HepG2 (cell line): ENCODE measurements at regions not wholly inside any gene's neighbourhood (a gene's known extent, or its start where the extent isn't known, plus 50 kb on each side); places are given as distances from the start of the nearest gene placed in this dataset.

Experiments
- ATAC-seq: fragments of 200-7000 bp; cut with Tn5 transposase; 3 replicates; pipeline ENCODE4 v1.9.1; 2020; ENCODE audit warnings: mild to moderate bottlenecking, moderate library complexity
- BruUV-seq: library from RNA; stranded (reverse); fragments of 400-500 nt; replicated peaks from 2 replicates; lab custom pipeline; 2021; lab: Mats Ljungman, UMichigan
- CTCF ChIA-PET: fragments of 300-600 bp; formaldehyde crosslinking; extraction: SDS; loops from one replicate; lab custom pipeline; 2021; ENCODE audit warnings: low total read pairs, inconsistent platforms, low intra/inter-chr PET ratio; lab: Yijun Ruan, JAX
- POLR2A ChIA-PET: fragments of 350-600 bp; sonication (Branson Sonifier 250); formaldehyde crosslinking; loops from one replicate; lab custom pipeline; 2020; ENCODE audit warnings: antibody characterized with exemption, inconsistent platforms; lab: Yijun Ruan, JAX
- DNase-seq: peaks from one replicate; pipeline ENCODE4 v3.0.0-alpha.2; 2015; ENCODE audit warnings: low spot score
- FAIRE-seq: peaks from 3 replicates; lab custom pipeline; 2011; peaks lifted over from hg19 to GRCh38; lab: Jason Lieb, UNC
- H2AFZ ChIP-seq: one replicate; pipeline ENCODE4 v1.6.1; 2011; ENCODE audit warnings: low read length, inconsistent platforms
- H3K27ac ChIP-seq: fragments of 300-600 bp; 3 replicates; pipeline ENCODE4 v1.8.0; 2011; ENCODE audit warnings: mixed run types, mild to moderate bottlenecking, mixed read lengths, low read length, inconsistent platforms; ENCODE audit not compliant: insufficient read depth; ENCODE audit errors: extremely low read length
- H3K27me3 ChIP-seq, 2 experiments: fragments of 200-600 bp in 1 of 2; 2 replicates in 1 of 2; 3 replicates in 1 of 2; pipeline versions ENCODE4 v1.6.0 to v1.8.0; 2011; ENCODE audit warnings: low read length in 2 of 2, mild to moderate bottlenecking in 2 of 2, moderate library complexity in 2 of 2, inconsistent platforms in 1 of 2; ENCODE audit not compliant: insufficient read depth in 2 of 2, control insufficient read depth in 1 of 2
- H3K36me3 ChIP-seq, 2 experiments: fragments of 200-600 bp in 1 of 2; replicated peaks in 1 of 2; 2 replicates in 1 of 2; 3 replicates in 1 of 2; pipeline versions ENCODE4 v1.5.1 to v1.8.0; 2011; ENCODE audit warnings: low read length in 2 of 2, inconsistent platforms in 1 of 2; ENCODE audit not compliant: insufficient read depth in 2 of 2, control insufficient read depth in 1 of 2
- H3K4me1 ChIP-seq: 2 replicates; pipeline ENCODE4 v1.5.1; 2012; ENCODE audit warnings: low read length, inconsistent platforms; ENCODE audit not compliant: insufficient read depth
- H3K4me2 ChIP-seq: 2 replicates; pipeline ENCODE4 v1.6.0; 2011; ENCODE audit warnings: low read depth, low read length, inconsistent platforms
- H3K4me3 ChIP-seq, 3 experiments: fragments of 200-600 bp in 1 of 3; sonication (generic), shearing (Covaris generic) in 1 of 3; replicated peaks in 1 of 3; 2 replicates each; pipeline ENCODE4 v1.5.1; 2011 to 2016; ENCODE audit warnings: low read length in 3 of 3, inconsistent platforms in 2 of 3, low read depth in 2 of 3, mild to moderate bottlenecking in 2 of 3, control low read depth in 1 of 3, mixed read lengths in 1 of 3; ENCODE audit not compliant: insufficient read depth in 1 of 3
- H3K79me2 ChIP-seq: one replicate; pipeline ENCODE4 v1.6.1; 2011; ENCODE audit warnings: low read length, inconsistent platforms; ENCODE audit not compliant: insufficient read depth
- H3K9ac ChIP-seq: 2 replicates; pipeline ENCODE4 v1.6.0; 2011; ENCODE audit warnings: mild to moderate bottlenecking, low read depth, low read length, inconsistent platforms; ENCODE audit not compliant: insufficient read depth
- H3K9me3 ChIP-seq: 2 replicates; pipeline ENCODE4 v1.5.1; 2012; ENCODE audit warnings: mild to moderate bottlenecking, low read length
- H4K20me1 ChIP-seq: 2 replicates; pipeline ENCODE4 v1.6.0; 2011; ENCODE audit warnings: inconsistent platforms, mild to moderate bottlenecking, low read length, moderate library complexity; ENCODE audit not compliant: insufficient read depth
- ADNP ChIP-seq: sonication (generic); formaldehyde crosslinking; IDR thresholded peaks from 2 replicates; pipeline ENCODE4 v1.4.0; 2020; ENCODE audit warnings: missing genetic modification reagents
- HNRNPL ChIP-seq: fragments of 200-400 bp; formaldehyde crosslinking; IDR thresholded peaks from 2 replicates; pipeline ENCODE4 v1.6.1; 2017; ENCODE audit warnings: mild to moderate bottlenecking, low read depth, low read length
- HNRNPUL1 ChIP-seq: fragments of 200-400 bp; formaldehyde crosslinking; IDR thresholded peaks from 2 replicates; pipeline ENCODE4 v1.6.1; 2017; ENCODE audit warnings: low read depth, mild to moderate bottlenecking, low read length, moderate library complexity
- MEIS1 ChIP-seq: sonication (generic); formaldehyde crosslinking; IDR thresholded peaks from 2 replicates; pipeline ENCODE4 v1.9.0; 2021; ENCODE audit warnings: mild to moderate bottlenecking, missing genetic modification reagents, moderate library complexity, borderline replicate concordance
- NFRKB ChIP-seq: fragments of 450-650 bp; IDR thresholded peaks from 2 replicates; pipeline ENCODE4 v1.6.1; 2017
- SIX1 ChIP-seq: sonication (generic); formaldehyde crosslinking; IDR thresholded peaks from 2 replicates; pipeline ENCODE4 v1.4.0; 2020; ENCODE audit warnings: missing genetic modification reagents, borderline replicate concordance
- ZNF75D ChIP-seq: sonication (generic); formaldehyde crosslinking; IDR thresholded peaks from 2 replicates; pipeline ENCODE4 v1.8.1; 2023; ENCODE audit warnings: missing genetic modification reagents, mild to moderate bottlenecking, borderline replicate concordance
- ZNF776 ChIP-seq: sonication (generic); formaldehyde crosslinking; IDR thresholded peaks from 2 replicates; pipeline ENCODE4 v1.4.0; 2020; ENCODE audit warnings: mild to moderate bottlenecking, missing genetic modification reagents
- ZNF790 ChIP-seq: sonication (generic); formaldehyde crosslinking; IDR thresholded peaks from 2 replicates; pipeline ENCODE4 v1.8.0; 2022; ENCODE audit warnings: missing genetic modification reagents, mild to moderate bottlenecking, borderline replicate concordance
- WGBS: methylation state at CpG from one replicate; pipeline ENCODE4 v1.1.6; 2017; ENCODE audit warnings: low lambda C conversion rate; 5-methylcytosine and 5-hydroxymethylcytosine counted together
- in situ Hi-C: cut with HindIII; loops from 2 replicates; pipeline ENCODE4 v1.10.0; 2017; ENCODE audit warnings: low pct_unique_long_range_greater_than_20kb; ENCODE audit not compliant: extremely low pct_ligation_motif_present
- intact Hi-C: fragments of 100-400 bp; cut with micrococcal nuclease; formaldehyde crosslinking; loops from one replicate; pipeline ENCODE4 v1.10.0; 2022; ENCODE audit not compliant: unreplicated experiment
- TF ChIP-seq, protein P1 (sequence below): sonication (generic); formaldehyde crosslinking; IDR thresholded peaks from 2 replicates; pipeline ENCODE4 v1.4.0; 2020; ENCODE audit warnings: missing genetic modification reagents
- TF ChIP-seq, protein P2 (sequence below): sonication (generic); formaldehyde crosslinking; IDR thresholded peaks from 2 replicates; pipeline ENCODE4 v1.8.0; 2022; ENCODE audit warnings: mild to moderate bottlenecking, missing genetic modification reagents; ENCODE audit not compliant: insufficient replicate concordance

GRCh38 chr18:24795129-24795528 lies 334.7 kb downstream of the HRH4 start:
- ATAC-seq (no peak), DNase-seq (no peak), FAIRE-seq (no peak)
- H3K36me3 ChIP-seq: no peaks in the 10 kb centered on the region
- H3K4me3 ChIP-seq: no peak overlapping the region
- H3K27ac ChIP-seq: no peak overlapping the region
- intact Hi-C loops (no loop called here), in situ Hi-C loops (no loop called here)
- H3K9me3 ChIP-seq: no peaks in the 10 kb centered on the region
- POLR2A ChIA-PET: no interaction called here
- WGBS: 0% methylated on average over 2 of the region's 2 CpGs
- H3K27me3 ChIP-seq: no peaks in the 10 kb centered on the region; a peak in 1 of 5 replicates
- no peaks in the 10 kb centered on the region for H4K20me1 ChIP-seq
- TF ChIP-seq SIX1 (CRISPR knock-in tag) (no peak), ZNF790 (CRISPR knock-in tag) (no peak), ZNF75D (CRISPR knock-in tag) (no peak), HNRNPL (no peak), NFRKB (no peak), ZNF776 (no peak), ADNP (CRISPR knock-in tag) (no peak), HNRNPUL1 (no peak), MEIS1 (CRISPR knock-in tag) (no peak)
- TF ChIP-seq, protein P1, sequence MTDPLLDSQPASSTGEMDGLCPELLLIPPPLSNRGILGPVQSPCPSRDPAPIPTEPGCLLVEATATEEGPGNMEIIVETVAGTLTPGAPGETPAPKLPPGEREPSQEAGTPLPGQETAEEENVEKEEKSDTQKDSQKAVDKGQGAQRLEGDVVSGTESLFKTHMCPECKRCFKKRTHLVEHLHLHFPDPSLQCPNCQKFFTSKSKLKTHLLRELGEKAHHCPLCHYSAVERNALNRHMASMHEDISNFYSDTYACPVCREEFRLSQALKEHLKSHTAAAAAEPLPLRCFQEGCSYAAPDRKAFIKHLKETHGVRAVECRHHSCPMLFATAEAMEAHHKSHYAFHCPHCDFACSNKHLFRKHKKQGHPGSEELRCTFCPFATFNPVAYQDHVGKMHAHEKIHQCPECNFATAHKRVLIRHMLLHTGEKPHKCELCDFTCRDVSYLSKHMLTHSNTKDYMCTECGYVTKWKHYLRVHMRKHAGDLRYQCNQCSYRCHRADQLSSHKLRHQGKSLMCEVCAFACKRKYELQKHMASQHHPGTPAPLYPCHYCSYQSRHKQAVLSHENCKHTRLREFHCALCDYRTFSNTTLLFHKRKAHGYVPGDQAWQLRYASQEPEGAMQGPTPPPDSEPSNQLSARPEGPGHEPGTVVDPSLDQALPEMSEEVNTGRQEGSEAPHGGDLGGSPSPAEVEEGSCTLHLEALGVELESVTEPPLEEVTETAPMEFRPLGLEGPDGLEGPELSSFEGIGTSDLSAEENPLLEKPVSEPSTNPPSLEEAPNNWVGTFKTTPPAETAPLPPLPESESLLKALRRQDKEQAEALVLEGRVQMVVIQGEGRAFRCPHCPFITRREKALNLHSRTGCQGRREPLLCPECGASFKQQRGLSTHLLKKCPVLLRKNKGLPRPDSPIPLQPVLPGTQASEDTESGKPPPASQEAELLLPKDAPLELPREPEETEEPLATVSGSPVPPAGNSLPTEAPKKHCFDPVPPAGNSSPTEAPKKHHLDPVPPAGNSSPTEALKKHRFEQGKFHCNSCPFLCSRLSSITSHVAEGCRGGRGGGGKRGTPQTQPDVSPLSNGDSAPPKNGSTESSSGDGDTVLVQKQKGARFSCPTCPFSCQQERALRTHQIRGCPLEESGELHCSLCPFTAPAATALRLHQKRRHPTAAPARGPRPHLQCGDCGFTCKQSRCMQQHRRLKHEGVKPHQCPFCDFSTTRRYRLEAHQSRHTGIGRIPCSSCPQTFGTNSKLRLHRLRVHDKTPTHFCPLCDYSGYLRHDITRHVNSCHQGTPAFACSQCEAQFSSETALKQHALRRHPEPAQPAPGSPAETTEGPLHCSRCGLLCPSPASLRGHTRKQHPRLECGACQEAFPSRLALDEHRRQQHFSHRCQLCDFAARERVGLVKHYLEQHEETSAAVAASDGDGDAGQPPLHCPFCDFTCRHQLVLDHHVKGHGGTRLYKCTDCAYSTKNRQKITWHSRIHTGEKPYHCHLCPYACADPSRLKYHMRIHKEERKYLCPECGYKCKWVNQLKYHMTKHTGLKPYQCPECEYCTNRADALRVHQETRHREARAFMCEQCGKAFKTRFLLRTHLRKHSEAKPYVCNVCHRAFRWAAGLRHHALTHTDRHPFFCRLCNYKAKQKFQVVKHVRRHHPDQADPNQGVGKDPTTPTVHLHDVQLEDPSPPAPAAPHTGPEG (CRISPR knock-in tag): no peak
- TF ChIP-seq, protein P2, sequence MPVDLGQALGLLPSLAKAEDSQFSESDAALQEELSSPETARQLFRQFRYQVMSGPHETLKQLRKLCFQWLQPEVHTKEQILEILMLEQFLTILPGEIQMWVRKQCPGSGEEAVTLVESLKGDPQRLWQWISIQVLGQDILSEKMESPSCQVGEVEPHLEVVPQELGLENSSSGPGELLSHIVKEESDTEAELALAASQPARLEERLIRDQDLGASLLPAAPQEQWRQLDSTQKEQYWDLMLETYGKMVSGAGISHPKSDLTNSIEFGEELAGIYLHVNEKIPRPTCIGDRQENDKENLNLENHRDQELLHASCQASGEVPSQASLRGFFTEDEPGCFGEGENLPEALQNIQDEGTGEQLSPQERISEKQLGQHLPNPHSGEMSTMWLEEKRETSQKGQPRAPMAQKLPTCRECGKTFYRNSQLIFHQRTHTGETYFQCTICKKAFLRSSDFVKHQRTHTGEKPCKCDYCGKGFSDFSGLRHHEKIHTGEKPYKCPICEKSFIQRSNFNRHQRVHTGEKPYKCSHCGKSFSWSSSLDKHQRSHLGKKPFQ (CRISPR knock-in tag): no peak
- CTCF ChIA-PET: no interaction called here
- no peaks in the 10 kb centered on the region for H3K79me2 ChIP-seq
- no TSS peak for BruUV-seq
- H3K4me2 ChIP-seq: no peak overlapping the region
- no peak overlapping the region for H3K9ac ChIP-seq
- H3K4me1 ChIP-seq: no peaks in the 10 kb centered on the region
- H2AFZ ChIP-seq: no peak overlapping the region
